A673 (cell line): ENCODE measurements at regions not wholly inside any gene's neighbourhood (a gene's known extent, or its start where the extent isn't known, plus 50 kb on each side); places are given as distances from the start of the nearest gene placed in this dataset.
"Not testable (repeated sequence)": the region's sequence is repeated elsewhere in the genome, so short reads cannot be mapped to it uniquely, and the experiment has no call there.

Experiments
- BruUV-seq: library from RNA; stranded (reverse); fragments of 400-500 nt; replicated peaks from 2 replicates; lab custom pipeline; 2021; lab: Mats Ljungman, UMichigan
- CTCF ChIA-PET: fragments of 300-600 bp; sonication (Branson Sonifier 250); formaldehyde crosslinking; loops from one replicate; lab custom pipeline; 2022; ENCODE audit warnings: antibody characterized with exemption; lab: Charles Lee
- POLR2A ChIA-PET: fragments of 300-600 bp; sonication (Branson Sonifier 250); formaldehyde crosslinking; loops from one replicate; lab custom pipeline; 2022; ENCODE audit warnings: antibody characterized with exemption; ENCODE audit not compliant: low non-redundant PET; lab: Charles Lee
- DNase-seq: peaks from one replicate; pipeline ENCODE4 v3.0.0-alpha.2; 2015; ENCODE audit warnings: low spot score
- H3K27ac ChIP-seq: fragments of 200-600 bp; sonication (generic); 2 replicates; pipeline ENCODE4 v1.5.1; 2016; ENCODE audit warnings: mixed run types, low read depth, mild to moderate bottlenecking, mixed read lengths, antibody characterized with exemption, low read length; ENCODE audit not compliant: poor library complexity, severe bottlenecking
- H3K27me3 ChIP-seq: fragments of 200-600 bp; sonication (generic); replicated peaks from 2 replicates; pipeline ENCODE4 v1.6.1; 2017; ENCODE audit warnings: mixed run types, low read depth, mild to moderate bottlenecking, mixed read lengths, antibody characterized with exemption, low read length; ENCODE audit not compliant: insufficient read depth, poor library complexity
- H3K36me3 ChIP-seq: fragments of 200-600 bp; sonication (generic); 2 replicates; pipeline ENCODE4 v1.6.1; 2016; ENCODE audit warnings: mixed run types, mild to moderate bottlenecking, mixed read lengths, antibody characterized with exemption, low read length; ENCODE audit not compliant: insufficient read depth, poor library complexity, severe bottlenecking
- H3K4me1 ChIP-seq: fragments of 200-600 bp; sonication (generic); 2 replicates; pipeline ENCODE4 v1.6.1; 2017; ENCODE audit warnings: mixed run types, mild to moderate bottlenecking, mixed read lengths, antibody characterized with exemption, low read length; ENCODE audit not compliant: insufficient read depth, poor library complexity, severe bottlenecking
- H3K4me3 ChIP-seq: fragments of 200-600 bp; sonication (generic); 2 replicates; pipeline ENCODE4 v1.5.1; 2016; ENCODE audit warnings: low read depth, mixed run types, mild to moderate bottlenecking, mixed read lengths, low read length; ENCODE audit not compliant: poor library complexity, severe bottlenecking
- H3K9me3 ChIP-seq: fragments of 200-600 bp; sonication (generic); 2 replicates; pipeline ENCODE4 v1.6.1; 2016; ENCODE audit warnings: mixed run types, low read depth, mild to moderate bottlenecking, mixed read lengths, antibody characterized with exemption, low read length; ENCODE audit not compliant: poor library complexity, severe bottlenecking
- EZH2 ChIP-seq: fragments of 200-600 bp; sonication (generic); IDR thresholded peaks from 2 replicates; pipeline ENCODE4 v1.6.1; 2017; ENCODE audit warnings: borderline replicate concordance, low read depth, mild to moderate bottlenecking, mixed read lengths, antibody characterized with exemption, low read length; ENCODE audit not compliant: poor library complexity, severe bottlenecking
- intact Hi-C: fragments of 100-400 bp; cut with micrococcal nuclease; formaldehyde crosslinking; loops from one replicate; pipeline ENCODE4 v1.10.0; 2022; ENCODE audit not compliant: unreplicated experiment
- TF ChIP-seq, protein P1 (sequence below): fragments of 300-800, 200-600 bp; sonication (generic); conservative IDR thresholded peaks from 2 replicates; pipeline ENCODE4 v1.5.1; 2017; ENCODE audit warnings: low read depth, mild to moderate bottlenecking, antibody characterized with exemption, low read length, moderate library complexity, mixed read lengths

DNA sequence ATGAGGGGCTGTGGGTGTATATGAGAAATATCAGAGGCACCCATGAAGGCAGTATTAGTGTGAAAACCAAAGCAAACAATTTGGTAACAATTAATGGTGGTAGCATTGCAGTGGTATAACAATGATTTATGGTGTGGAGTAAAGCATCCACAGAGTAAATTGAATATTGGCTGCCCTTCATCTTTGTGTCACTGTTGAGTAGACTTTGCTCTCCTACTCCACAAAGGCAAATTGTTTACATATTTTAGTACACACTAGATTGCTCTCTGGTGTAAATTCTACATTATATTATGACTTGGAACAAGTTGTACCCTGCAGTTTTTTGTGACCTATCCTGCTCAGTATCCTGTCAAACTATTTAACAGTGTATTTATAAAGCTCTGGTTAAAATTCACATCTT lies 455.5 kb upstream of the RORB start:
- H3K9me3 ChIP-seq = no peaks in the 10 kb centered on the region
- H3K36me3 ChIP-seq = no peaks in the 10 kb centered on the region
- TF ChIP-seq, protein P1, sequence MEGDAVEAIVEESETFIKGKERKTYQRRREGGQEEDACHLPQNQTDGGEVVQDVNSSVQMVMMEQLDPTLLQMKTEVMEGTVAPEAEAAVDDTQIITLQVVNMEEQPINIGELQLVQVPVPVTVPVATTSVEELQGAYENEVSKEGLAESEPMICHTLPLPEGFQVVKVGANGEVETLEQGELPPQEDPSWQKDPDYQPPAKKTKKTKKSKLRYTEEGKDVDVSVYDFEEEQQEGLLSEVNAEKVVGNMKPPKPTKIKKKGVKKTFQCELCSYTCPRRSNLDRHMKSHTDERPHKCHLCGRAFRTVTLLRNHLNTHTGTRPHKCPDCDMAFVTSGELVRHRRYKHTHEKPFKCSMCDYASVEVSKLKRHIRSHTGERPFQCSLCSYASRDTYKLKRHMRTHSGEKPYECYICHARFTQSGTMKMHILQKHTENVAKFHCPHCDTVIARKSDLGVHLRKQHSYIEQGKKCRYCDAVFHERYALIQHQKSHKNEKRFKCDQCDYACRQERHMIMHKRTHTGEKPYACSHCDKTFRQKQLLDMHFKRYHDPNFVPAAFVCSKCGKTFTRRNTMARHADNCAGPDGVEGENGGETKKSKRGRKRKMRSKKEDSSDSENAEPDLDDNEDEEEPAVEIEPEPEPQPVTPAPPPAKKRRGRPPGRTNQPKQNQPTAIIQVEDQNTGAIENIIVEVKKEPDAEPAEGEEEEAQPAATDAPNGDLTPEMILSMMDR = no peak
- TF ChIP-seq EZH2 = no peak
- BruUV-seq = no TSS peak
- no peaks in the 10 kb centered on the region for H3K27me3 ChIP-seq
- H3K4me1 ChIP-seq = no peaks in the 10 kb centered on the region
- ChIA-PET CTCF (no interaction called here), POLR2A (no interaction called here)
- no peak overlapping the region for H3K27ac ChIP-seq
- no peak for DNase-seq
- H3K4me3 ChIP-seq = no peak overlapping the region
- intact Hi-C loops = no loop called here

DNA sequence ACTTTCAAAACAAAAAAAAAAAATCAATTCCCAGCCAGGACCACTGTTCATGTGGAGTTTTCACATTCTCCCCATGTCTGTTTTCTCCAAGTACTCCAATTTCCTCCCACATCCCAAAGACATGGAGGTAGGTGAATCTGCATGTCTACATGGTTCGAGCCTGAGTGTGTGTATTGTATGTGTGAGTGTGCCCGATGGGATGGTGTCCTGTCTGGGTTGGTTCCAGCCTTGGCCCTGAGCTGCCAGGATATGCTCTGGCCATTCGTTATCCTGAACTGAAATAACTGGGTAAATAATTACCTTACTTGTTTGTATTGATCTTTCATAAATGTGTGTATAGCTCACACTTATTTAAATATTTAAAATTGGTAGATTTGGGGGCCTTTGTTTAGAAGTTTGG lies 452.3 kb upstream of the RORB start:
- DNase-seq = no peak
- Histone ChIP-seq H3K27me3 (no peaks in the 10 kb centered on the region), H3K9me3 (no peaks in the 10 kb centered on the region), H3K4me3 (no peak overlapping the region), H3K27ac (no peak overlapping the region), H3K4me1 (no peaks in the 10 kb centered on the region), H3K36me3 (no peaks in the 10 kb centered on the region)
- no TSS peak for BruUV-seq
- ChIA-PET CTCF (no interaction called here), POLR2A (no interaction called here)
- TF ChIP-seq EZH2 = no peak
- TF ChIP-seq, protein P1 = no peak
- intact Hi-C loops = no loop called here

DNA sequence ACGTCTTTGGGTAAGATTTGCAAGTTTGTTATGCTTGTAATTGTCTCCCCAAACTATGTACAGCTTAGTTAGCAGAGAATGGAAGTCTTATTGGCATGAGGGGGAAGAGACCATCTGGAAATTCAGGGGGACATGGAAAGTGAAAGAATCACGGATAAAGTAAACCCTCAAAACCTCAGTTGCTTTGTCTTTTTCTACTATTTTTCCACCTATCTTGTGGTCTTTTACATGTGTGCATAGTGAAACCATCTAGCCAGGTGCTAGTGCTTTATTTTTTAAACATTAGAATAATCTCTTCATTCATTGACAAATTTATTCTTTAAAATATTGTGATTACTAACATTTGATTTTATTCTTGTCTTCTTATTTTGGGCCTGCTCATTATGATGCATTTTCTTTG lies 441.1 kb upstream of the RORB start:
- ChIA-PET POLR2A (no interaction called here), CTCF (no interaction called here)
- no TSS peak for BruUV-seq
- Histone ChIP-seq H3K27ac (no peak overlapping the region), H3K4me1 (no peaks in the 10 kb centered on the region), H3K27me3 (no peaks in the 10 kb centered on the region), H3K9me3 (no peaks in the 10 kb centered on the region), H3K4me3 (no peak overlapping the region), H3K36me3 (no peaks in the 10 kb centered on the region)
- intact Hi-C loops = no loop called here
- no peak for DNase-seq
- TF ChIP-seq, protein P1 = no peak
- no peak for TF ChIP-seq EZH2

DNA sequence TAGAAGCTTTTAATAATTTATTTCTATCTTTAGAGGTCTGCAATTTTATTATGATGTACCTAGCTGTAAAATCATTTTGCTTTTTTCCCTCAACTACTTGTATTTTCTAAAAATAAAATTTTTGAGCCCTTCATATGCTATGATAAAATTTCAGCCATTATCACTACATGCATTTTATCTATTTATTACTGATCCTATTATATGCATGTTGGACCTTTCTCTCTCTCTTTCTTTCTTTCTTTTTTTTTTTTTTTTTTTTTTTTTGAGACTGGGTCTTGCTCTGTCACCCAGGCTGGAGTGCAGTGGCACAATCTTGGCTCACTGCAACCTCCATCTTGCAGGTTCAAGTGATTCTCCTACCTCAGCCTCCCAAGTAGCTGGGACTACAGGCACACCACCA lies 440.1 kb upstream of the RORB start:
- H3K36me3 ChIP-seq, DNase-seq, POLR2A ChIA-PET, H3K27me3 ChIP-seq, intact Hi-C loops, CTCF ChIA-PET, H3K9me3 ChIP-seq, BruUV-seq, H3K27ac ChIP-seq, H3K4me3 ChIP-seq, H3K4me1 ChIP-seq: not testable (repeated sequence)
